RWPE1 (cell line): ENCODE measurements at regions not wholly inside any gene's neighbourhood (a gene's known extent, or its start where the extent isn't known, plus 50 kb on each side); places are given as distances from the start of the nearest gene placed in this dataset.

Experiments used
- CTCF ChIA-PET: fragments of 350-600 bp; sonication (Branson Sonifier 250); formaldehyde crosslinking; extraction: SDS; loops from one replicate; lab custom pipeline; 2021; lab: Yijun Ruan, JAX
- POLR2A ChIA-PET: fragments of 400-600 bp; formaldehyde crosslinking; extraction: SDS; loops from one replicate; lab custom pipeline; 2020; ENCODE audit warnings: antibody characterized with exemption; ENCODE audit not compliant: low non-redundant PET; lab: Yijun Ruan, JAX
- DNase-seq: peaks from one replicate; pipeline ENCODE4 v3.0.0; 2012; ENCODE audit warnings: low spot score
- H3K27ac ChIP-seq: fragments of 450-650 bp; 2 replicates; pipeline ENCODE4 v1.5.1; 2017
- TF ChIP-seq, protein P1 (sequence below): fragments of 450-650 bp; conservative IDR thresholded peaks from 2 replicates; pipeline ENCODE4 v1.5.1; 2017; ENCODE audit warnings: low read depth, mild to moderate bottlenecking

DNA sequence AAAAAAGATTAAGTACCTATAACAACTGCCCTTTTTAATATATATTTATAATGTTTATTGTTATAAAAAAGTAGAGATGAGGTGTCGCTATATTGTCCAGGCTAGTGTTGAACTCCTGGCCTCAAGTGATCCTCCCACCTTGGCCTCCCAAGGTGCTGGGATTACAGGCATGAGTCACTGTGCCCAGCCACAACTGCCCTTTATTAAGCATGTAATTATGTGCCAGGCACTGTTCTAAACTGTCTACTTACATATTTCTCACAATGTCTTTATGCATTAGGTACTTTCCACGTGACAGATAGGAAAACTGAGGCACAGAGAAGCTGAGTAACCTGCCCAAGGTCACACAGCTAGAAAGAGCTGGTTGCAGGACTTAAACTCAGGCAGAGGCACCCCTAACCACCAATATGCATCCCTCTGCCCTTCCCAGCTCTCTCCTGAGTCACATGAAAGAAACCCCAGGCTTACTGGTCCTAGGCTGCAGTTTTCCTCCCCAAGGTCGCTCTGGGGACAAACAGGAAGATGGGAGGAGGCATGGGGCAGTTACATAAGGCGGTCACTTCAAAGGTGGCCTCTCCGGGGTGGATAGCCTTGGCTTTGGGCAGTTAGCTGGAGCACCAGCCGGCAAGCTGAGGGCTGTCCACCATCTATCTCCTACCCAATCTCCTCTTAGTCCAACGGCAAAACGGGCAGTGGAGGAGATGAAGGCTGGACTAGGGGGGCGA is 54.6 kb upstream of the TBX3 start:
- DNase-seq, result no peak
- TF ChIP-seq, protein P1, sequence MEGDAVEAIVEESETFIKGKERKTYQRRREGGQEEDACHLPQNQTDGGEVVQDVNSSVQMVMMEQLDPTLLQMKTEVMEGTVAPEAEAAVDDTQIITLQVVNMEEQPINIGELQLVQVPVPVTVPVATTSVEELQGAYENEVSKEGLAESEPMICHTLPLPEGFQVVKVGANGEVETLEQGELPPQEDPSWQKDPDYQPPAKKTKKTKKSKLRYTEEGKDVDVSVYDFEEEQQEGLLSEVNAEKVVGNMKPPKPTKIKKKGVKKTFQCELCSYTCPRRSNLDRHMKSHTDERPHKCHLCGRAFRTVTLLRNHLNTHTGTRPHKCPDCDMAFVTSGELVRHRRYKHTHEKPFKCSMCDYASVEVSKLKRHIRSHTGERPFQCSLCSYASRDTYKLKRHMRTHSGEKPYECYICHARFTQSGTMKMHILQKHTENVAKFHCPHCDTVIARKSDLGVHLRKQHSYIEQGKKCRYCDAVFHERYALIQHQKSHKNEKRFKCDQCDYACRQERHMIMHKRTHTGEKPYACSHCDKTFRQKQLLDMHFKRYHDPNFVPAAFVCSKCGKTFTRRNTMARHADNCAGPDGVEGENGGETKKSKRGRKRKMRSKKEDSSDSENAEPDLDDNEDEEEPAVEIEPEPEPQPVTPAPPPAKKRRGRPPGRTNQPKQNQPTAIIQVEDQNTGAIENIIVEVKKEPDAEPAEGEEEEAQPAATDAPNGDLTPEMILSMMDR, result no peak
- ChIA-PET CTCF (no interaction called here), POLR2A (no interaction called here)
- no peak overlapping the region for H3K27ac ChIP-seq

DNA sequence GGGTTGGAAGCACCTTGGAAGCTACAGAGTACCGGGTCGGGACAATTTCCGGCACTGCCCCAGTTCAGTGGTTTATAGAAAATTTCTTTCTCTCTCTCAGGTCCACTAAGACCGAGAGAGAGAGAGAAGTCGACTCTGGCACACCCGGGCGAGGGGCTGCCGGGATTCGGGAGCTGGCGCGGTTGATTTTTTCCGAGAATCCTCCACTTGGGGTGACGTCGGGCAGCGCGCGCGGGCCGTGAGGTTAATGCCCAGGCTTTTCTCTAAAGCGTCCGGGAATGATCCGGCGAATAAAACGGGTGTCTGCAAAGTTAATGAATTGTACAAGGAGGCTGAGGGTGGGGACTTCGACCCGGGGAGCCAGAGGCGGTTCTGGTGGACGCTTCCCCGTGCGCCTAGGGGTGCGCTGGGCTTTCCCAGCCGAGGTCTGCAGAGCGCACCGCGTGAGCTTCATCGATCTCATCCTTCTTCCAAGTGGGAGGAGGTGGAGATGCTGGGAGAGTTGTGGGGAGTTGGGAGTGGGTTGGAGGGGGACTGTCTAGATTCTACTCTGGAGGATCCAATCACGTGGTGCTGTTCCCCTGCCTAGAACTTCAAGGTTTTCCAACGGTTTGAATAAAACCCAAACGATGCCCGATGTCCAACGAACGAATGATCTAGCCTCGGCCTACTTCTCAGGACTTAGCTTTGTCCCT is 51.9 kb upstream of the TBX3 start:
- POLR2A ChIA-PET, result no interaction called here
- CTCF ChIA-PET, result no interaction called here
- DNase-seq, result no peak
- no peak overlapping the region for H3K27ac ChIP-seq
- TF ChIP-seq, protein P1, result no peak

DNA sequence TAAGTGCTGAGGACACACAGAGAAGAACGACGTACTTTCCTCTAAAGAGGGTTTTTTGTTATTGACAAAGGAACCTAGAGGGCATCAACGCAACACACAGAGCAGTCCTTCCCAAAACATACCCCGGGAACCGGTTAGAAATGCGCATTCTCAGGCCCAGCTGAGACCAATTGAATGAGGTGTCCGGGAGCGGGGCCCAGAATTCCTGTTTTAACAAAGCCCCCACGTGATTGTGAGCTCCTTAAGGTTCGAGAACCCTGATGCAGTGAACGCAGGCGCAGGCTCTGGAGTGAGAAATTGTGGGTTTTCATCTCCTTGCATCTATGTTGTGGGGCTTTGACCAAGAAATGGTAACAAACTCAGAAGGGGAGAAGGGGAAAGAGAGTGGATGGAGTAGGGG is 51.0 kb upstream of the TBX3 start:
- no peak for DNase-seq
- ChIA-PET CTCF (no interaction called here), POLR2A (no interaction called here)
- no peak overlapping the region for H3K27ac ChIP-seq
- TF ChIP-seq, protein P1, result no peak

DNA sequence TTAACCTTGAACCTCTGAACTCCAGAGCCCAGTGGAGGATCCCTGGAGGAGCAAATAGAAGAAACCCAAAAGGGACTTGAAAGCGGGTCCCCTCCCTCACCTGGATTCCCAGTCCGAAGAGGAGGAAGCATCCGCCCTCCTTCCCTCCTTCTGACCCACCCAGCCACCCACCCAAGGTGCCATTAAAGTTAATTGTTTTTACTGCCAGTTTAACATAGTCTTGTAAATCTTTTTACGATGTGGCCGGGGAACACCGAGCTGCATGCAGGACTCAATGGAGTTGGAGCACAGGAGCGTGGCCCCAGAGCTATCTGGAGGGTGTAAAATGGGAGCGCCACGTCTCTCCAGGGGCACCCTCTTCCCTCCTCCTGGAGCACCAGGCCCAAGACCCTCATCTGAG is 49.9 kb upstream of the TBX3 start:
- CTCF ChIA-PET, result no interaction called here
- TF ChIP-seq, protein P1, result no peak
- POLR2A ChIA-PET, result no interaction called here
- no peak overlapping the region for H3K27ac ChIP-seq
- no peak for DNase-seq
